RWPE2 (cell line): ENCODE measurements at regions not wholly inside any gene's neighbourhood (a gene's known extent, or its start where the extent isn't known, plus 50 kb on each side); places are given as distances from the start of the nearest gene placed in this dataset.

ENCODE experiments used
- ATAC-seq: fragments of 200-7000 bp; cut with Tn5 transposase; 3 replicates; pipeline ENCODE4 v1.9.1; 2021; ENCODE audit warnings: low read depth
- DNase-seq: peaks from one replicate; pipeline ENCODE4 v3.0.0-alpha.2; 2020; ENCODE audit warnings: low spot score
- H3K27ac ChIP-seq: fragments of 450-650 bp; 2 replicates; pipeline ENCODE4 v1.5.1; 2017; ENCODE audit warnings: mild to moderate bottlenecking; ENCODE audit not compliant: poor library complexity, severe bottlenecking
- H3K27me3 ChIP-seq: fragments of 250-450 bp; sonication (Bioruptor Pico); 2 replicates; pipeline ENCODE4 v1.5.1; 2021; ENCODE audit warnings: mild to moderate bottlenecking, moderate library complexity; ENCODE audit not compliant: insufficient read depth, poor library complexity, severe bottlenecking
- H3K36me3 ChIP-seq: fragments of 250-450 bp; sonication (Bioruptor Pico); 2 replicates; pipeline ENCODE4 v1.5.1; 2020; ENCODE audit warnings: low read depth, mild to moderate bottlenecking, moderate library complexity
- H3K4me1 ChIP-seq: fragments of 250-450 bp; sonication (Bioruptor Pico); 2 replicates; pipeline ENCODE4 v1.5.1; 2021; ENCODE audit warnings: mild to moderate bottlenecking, moderate library complexity; ENCODE audit not compliant: insufficient read depth, poor library complexity, severe bottlenecking
- H3K4me3 ChIP-seq: fragments of 250-450 bp; sonication (Bioruptor Pico); 2 replicates; pipeline ENCODE4 v1.5.1; 2021; ENCODE audit warnings: mild to moderate bottlenecking, moderate library complexity; ENCODE audit not compliant: severe bottlenecking
- H3K9me3 ChIP-seq: fragments of 250-450 bp; sonication (Bioruptor Pico); 2 replicates; pipeline ENCODE4 v1.5.1; 2021; ENCODE audit warnings: mild to moderate bottlenecking, moderate library complexity; ENCODE audit not compliant: severe bottlenecking
- CTCF ChIP-seq: fragments of 450-650 bp; IDR thresholded peaks from one replicate; pipeline ENCODE4 v1.5.1; 2017; ENCODE audit warnings: mild to moderate bottlenecking, moderate library complexity; ENCODE audit not compliant: poor library complexity, severe bottlenecking

- TF ChIP-seq CTCF, result no peak
- Histone ChIP-seq H3K27ac (peak overlapping the region; percentile 96), H3K4me3 (no peak overlapping the region), H3K9me3 (no peaks in the 10 kb centered on the region), H3K27me3 (no peaks in the 10 kb centered on the region), H3K4me1 (peaks cover 15% of the 10 kb centered on the region), H3K36me3 (no peaks in the 10 kb centered on the region)
- DNase-seq, result no peak
- peak; percentile 100 for ATAC-seq
Measured at GRCh38 chr13:97866346-97866745, 87.1 kb upstream of the IPO5 start.

- Histone ChIP-seq H3K27me3 (no peaks in the 10 kb centered on the region), H3K27ac (peak overlapping the region; percentile 96), H3K4me1 (peaks cover 15% of the 10 kb centered on the region), H3K36me3 (no peaks in the 10 kb centered on the region), H3K9me3 (no peaks in the 10 kb centered on the region), H3K4me3 (no peak overlapping the region)
- no peak for TF ChIP-seq CTCF
- DNase-seq (no peak), ATAC-seq (no peak)
Measured at GRCh38 chr13:97866751-97867150, 86.7 kb upstream of the IPO5 start.

- Histone ChIP-seq H3K36me3 (no peaks in the 10 kb centered on the region), H3K4me1 (no peaks in the 10 kb centered on the region), H3K27ac (no peak overlapping the region), H3K27me3 (no peaks in the 10 kb centered on the region), H3K4me3 (no peak overlapping the region), H3K9me3 (no peaks in the 10 kb centered on the region)
- ATAC-seq (no peak), DNase-seq (no peak)
- TF ChIP-seq CTCF, result no peak
Measured at GRCh38 chr13:97873398-97873797, 80.1 kb upstream of the IPO5 start.

- H3K4me3 ChIP-seq, result no peak overlapping the region
- DNase-seq, result no peak
- no peak for ATAC-seq
Measured at GRCh38 chr13:97875218-97875617, 78.3 kb upstream of the IPO5 start.

More at GRCh38 chr13:97875218-97875617, 78.3 kb upstream of the IPO5 start:
- H3K9me3 ChIP-seq, result no peaks in the 10 kb centered on the region
- H3K4me1 ChIP-seq, result peaks cover 9% of the 10 kb centered on the region
- H3K27me3 ChIP-seq, result no peaks in the 10 kb centered on the region
- no peak for TF ChIP-seq CTCF
- no peaks in the 10 kb centered on the region for H3K36me3 ChIP-seq
- no peak overlapping the region for H3K27ac ChIP-seq
